H1 (cell line): ENCODE measurements at regions not wholly inside any gene's neighbourhood (a gene's known extent, or its start where the extent isn't known, plus 50 kb on each side); places are given as distances from the start of the nearest gene placed in this dataset.

Source experiments
- CTCF ChIA-PET: fragments of 300-600 bp; sonication (Branson Sonifier 250); formaldehyde crosslinking; loops from one replicate; lab custom pipeline; 2021; ENCODE audit not compliant: partially characterized antibody; lab: Charles Lee
- POLR2A ChIA-PET: fragments of 300-600 bp; sonication (Branson Sonifier 250); formaldehyde crosslinking; loops from one replicate; lab custom pipeline; 2021; ENCODE audit warnings: inconsistent platforms; ENCODE audit not compliant: partially characterized antibody; lab: Charles Lee
- DNase-seq, 2 experiments: peaks; one replicate each; pipeline versions ENCODE4 v3.0.0 to v3.0.0-alpha.2; 2010 to 2022; ENCODE audit warnings: low spot score in 2 of 2, low read depth in 1 of 2, mixed read lengths in 1 of 2
- FAIRE-seq: peaks from 2 replicates; lab custom pipeline; 2011; peaks lifted over from hg19 to GRCh38; lab: Jason Lieb, UNC
- H2AFZ ChIP-seq: 2 replicates; pipeline ENCODE4 v1.8.1; 2012; ENCODE audit warnings: low read length, inconsistent platforms
- H2AK5ac ChIP-seq: 2 replicates; pipeline ENCODE4 v1.6.1; 2013; ENCODE audit warnings: low read depth, low read length
- H2BK120ac ChIP-seq: replicated peaks from 2 replicates; pipeline ENCODE3; 2013; ENCODE audit warnings: low read depth, low read length, inconsistent platforms
- H2BK12ac ChIP-seq: 2 replicates; pipeline ENCODE4 v1.6.1; 2013; ENCODE audit warnings: low read depth, low read length
- H2BK15ac ChIP-seq: 2 replicates; pipeline ENCODE4 v1.6.1; 2013; ENCODE audit warnings: low read length
- H2BK20ac ChIP-seq: 2 replicates; pipeline ENCODE4 v1.6.1; 2013; ENCODE audit warnings: low read length
- H2BK5ac ChIP-seq: 2 replicates; pipeline ENCODE4 v1.6.1; 2013; ENCODE audit warnings: low read depth, low read length
- H3K14ac ChIP-seq: 2 replicates; pipeline ENCODE4 v1.6.1; 2013; ENCODE audit warnings: inconsistent platforms; ENCODE audit not compliant: insufficient read length
- H3K18ac ChIP-seq: 2 replicates; pipeline ENCODE4 v1.6.1; 2013; ENCODE audit warnings: low read length; ENCODE audit errors: extremely low read depth
- H3K23ac ChIP-seq: 2 replicates; pipeline ENCODE4 v1.6.1; 2013; ENCODE audit warnings: inconsistent platforms; ENCODE audit not compliant: insufficient read length
- H3K23me2 ChIP-seq: 2 replicates; pipeline ENCODE4 v1.6.1; 2013; ENCODE audit warnings: low read depth, low read length
- H3K27ac ChIP-seq: 2 replicates; pipeline ENCODE4 v1.6.1; 2011; ENCODE audit warnings: low read depth, low read length, inconsistent platforms
- H3K27me3 ChIP-seq, 4 experiments: replicated peaks in 1 of 4; 1 replicate in 1 of 4; 2 replicates in 3 of 4; pipeline versions ENCODE4 v1.6.1 to v1.8.1; 2011 to 2013; ENCODE audit warnings: low read length in 3 of 4, mild to moderate bottlenecking in 3 of 4, inconsistent platforms in 2 of 4, mixed read lengths in 2 of 4, moderate library complexity in 1 of 4; ENCODE audit not compliant: control insufficient read depth in 3 of 4, insufficient read depth in 3 of 4; ENCODE audit errors: extremely low read depth in 1 of 4
- H3K36me3 ChIP-seq, 4 experiments: 2 replicates each; pipeline versions ENCODE4 v1.6.1 to v1.8.1; 2011 to 2013; ENCODE audit warnings: mild to moderate bottlenecking in 4 of 4, low read length in 3 of 4, moderate library complexity in 2 of 4, control low read depth in 1 of 4, inconsistent platforms in 1 of 4; ENCODE audit not compliant: insufficient read depth in 4 of 4, control insufficient read depth in 2 of 4
- H3K4ac ChIP-seq: replicated peaks from 2 replicates; pipeline ENCODE3; 2013; ENCODE audit warnings: low read length, low read depth, mixed read lengths, inconsistent platforms; ENCODE audit not compliant: insufficient read length
- H3K4me1 ChIP-seq, 4 experiments: replicated peaks in 1 of 4; 1 replicate in 1 of 4; 2 replicates in 3 of 4; pipeline versions ENCODE4 v1.6.1 to v1.8.1; 2011 to 2013; ENCODE audit warnings: low read length in 3 of 4, inconsistent platforms in 2 of 4, mixed read lengths in 1 of 4; ENCODE audit not compliant: insufficient read depth in 4 of 4, control insufficient read depth in 3 of 4
- H3K4me2 ChIP-seq, 2 experiments: 2 replicates each; pipeline versions ENCODE4 v1.6.1 to v1.8.1; 2011 to 2013; ENCODE audit warnings: low read depth in 2 of 2, low read length in 2 of 2, control low read depth in 1 of 2, inconsistent platforms in 1 of 2, mild to moderate bottlenecking in 1 of 2; ENCODE audit not compliant: insufficient read depth in 1 of 2
- H3K4me3 ChIP-seq, 4 experiments: fragments of 200-600, 300-600 bp in 1 of 4; sonication (generic), shearing (Covaris generic), sonication (Bioruptor Twin) in 1 of 4; 2 replicates each; pipeline versions ENCODE4 v1.5.1 to v1.8.1; 2011 to 2016; ENCODE audit warnings: low read length in 4 of 4, low read depth in 3 of 4, control low read depth in 2 of 4, inconsistent platforms in 2 of 4, mild to moderate bottlenecking in 2 of 4, mixed read lengths in 1 of 4, moderate library complexity in 1 of 4; ENCODE audit not compliant: insufficient read depth in 2 of 4; ENCODE audit errors: extremely low read depth in 1 of 4
- H3K56ac ChIP-seq: replicated peaks from 2 replicates; pipeline ENCODE3; 2013; ENCODE audit warnings: low read depth, mild to moderate bottlenecking, mixed read lengths, low read length, inconsistent platforms; ENCODE audit not compliant: insufficient read length
- H3K79me1 ChIP-seq: 2 replicates; pipeline ENCODE4 v1.6.1; 2013; ENCODE audit warnings: low read depth, low read length, control low read depth
- H3K79me2 ChIP-seq, 2 experiments: 2 replicates each; pipeline versions ENCODE4 v1.6.1 to v1.8.1; 2012 to 2013; ENCODE audit warnings: low read length in 2 of 2, mild to moderate bottlenecking in 2 of 2, inconsistent platforms in 1 of 2; ENCODE audit not compliant: insufficient read depth in 2 of 2, control insufficient read depth in 1 of 2
- H3K9ac ChIP-seq, 4 experiments: replicated peaks in 1 of 4; 1 replicate in 1 of 4; 2 replicates in 3 of 4; pipeline versions ENCODE4 v1.6.1 to v1.8.1; 2011 to 2013; ENCODE audit warnings: low read depth in 3 of 4, low read length in 3 of 4, control low read depth in 2 of 4, mild to moderate bottlenecking in 2 of 4, moderate library complexity in 2 of 4, inconsistent platforms in 1 of 4; ENCODE audit errors: extremely low read depth in 1 of 4
- H3K9me3 ChIP-seq, 2 experiments: 2 replicates each; pipeline versions ENCODE4 v1.6.1 to v1.8.1; 2012 to 2013; ENCODE audit warnings: mild to moderate bottlenecking in 2 of 2, moderate library complexity in 2 of 2, control low read depth in 1 of 2, inconsistent platforms in 1 of 2, low read depth in 1 of 2, low read length in 1 of 2, mixed read lengths in 1 of 2; ENCODE audit not compliant: insufficient read depth in 2 of 2
- H4K20me1 ChIP-seq, 2 experiments: replicated peaks in 1 of 2; 2 replicates each; pipeline versions ENCODE3 to v1.8.1; 2011 to 2013; ENCODE audit warnings: inconsistent platforms in 2 of 2, low read length in 2 of 2, mild to moderate bottlenecking in 1 of 2; ENCODE audit not compliant: insufficient read depth in 2 of 2, control insufficient read depth in 1 of 2
- H4K5ac ChIP-seq: 2 replicates; pipeline ENCODE4 v1.6.1; 2013; ENCODE audit warnings: low read length, low read depth, mixed read lengths, inconsistent platforms; ENCODE audit not compliant: insufficient read length
- H4K8ac ChIP-seq: 2 replicates; pipeline ENCODE4 v1.8.0; 2013; ENCODE audit warnings: mild to moderate bottlenecking, moderate library complexity, low read length, inconsistent platforms; ENCODE audit not compliant: insufficient read depth; ENCODE audit errors: extremely low read depth
- H4K91ac ChIP-seq: replicated peaks from 2 replicates; pipeline ENCODE3; 2013; ENCODE audit warnings: low read length, mixed read lengths, inconsistent platforms; ENCODE audit not compliant: insufficient read length
- CHD2 ChIP-seq: IDR thresholded peaks from 2 replicates; pipeline ENCODE4 v1.6.1; 2012; ENCODE audit warnings: low read length, improper control_type of control experiment
- CTBP2 ChIP-seq: IDR thresholded peaks from 2 replicates; pipeline ENCODE4 v1.7.0; 2011; ENCODE audit warnings: borderline replicate concordance, mild to moderate bottlenecking, moderate library complexity, mixed read lengths, low read length; ENCODE audit not compliant: insufficient read depth, insufficient read length
- MAX ChIP-seq: IDR thresholded peaks from 2 replicates; pipeline ENCODE4 v1.6.1; 2012; ENCODE audit warnings: inconsistent platforms
- NANOG ChIP-seq: IDR thresholded peaks from 2 replicates; pipeline ENCODE4 v1.6.1; 2011; ENCODE audit warnings: low read length, low read depth, mild to moderate bottlenecking, inconsistent platforms; ENCODE audit not compliant: insufficient read depth, poor library complexity, severe bottlenecking
- PHF8 ChIP-seq: fragments of 200-600 bp; sonication (generic); conservative IDR thresholded peaks from 2 replicates; pipeline ENCODE4 v1.7.1; 2012; ENCODE audit warnings: low read depth, mild to moderate bottlenecking, inconsistent platforms, low read length, moderate library complexity
- SRF ChIP-seq: IDR thresholded peaks from 2 replicates; pipeline ENCODE4 v1.6.1; 2011; ENCODE audit warnings: mild to moderate bottlenecking, low read depth, low read length, moderate library complexity
- WGBS, 2 experiments: shearing (Covaris generic) in 1 of 2; methylation state at CpG; one replicate each; pipeline versions ENCODE4 v1.1.6 to v1.1.7; 2013 to 2015; ENCODE audit warnings: low lambda C conversion rate in 2 of 2, mixed read lengths in 2 of 2, inconsistent platforms in 1 of 2, low coverage in 1 of 2, missing lambda C conversion rate in 1 of 2; ENCODE audit not compliant: insufficient replicate concordance in 2 of 2, insufficient coverage in 1 of 2, insufficient read length in 1 of 2; ENCODE audit errors: extremely low coverage in 1 of 2, missing lambda C conversion rate in 1 of 2; 5-methylcytosine and 5-hydroxymethylcytosine counted together

- H2BK5ac ChIP-seq = no peak overlapping the region
- H4K91ac ChIP-seq = no peak overlapping the region
- WGBS, 2 experiments = 91% methylated on average over 4 of the region's 4 CpGs; no CpG with 5 or more reads in 1 of the 2 experiments
- H3K79me2 ChIP-seq = no peaks in the 10 kb centered on the region
- H3K4me1 ChIP-seq = no peaks in the 10 kb centered on the region
- no peaks in the 10 kb centered on the region; a peak in 1 of 8 replicates for H3K36me3 ChIP-seq
- H3K4ac ChIP-seq = no peak overlapping the region
- H3K9ac ChIP-seq = no peak overlapping the region
- CTCF ChIA-PET = no interaction called here
- no peak overlapping the region for H3K4me3 ChIP-seq
- no peaks in the 10 kb centered on the region for H3K27me3 ChIP-seq
- no peak overlapping the region for H3K56ac ChIP-seq
- no peak overlapping the region for H2BK15ac ChIP-seq
- no peak overlapping the region for H2BK20ac ChIP-seq
- H2BK12ac ChIP-seq = no peak overlapping the region
- H3K9me3 ChIP-seq = peaks cover 15 to 19% of the 10 kb centered on the region in 2 experiments
- peak overlapping the region; percentile 84 for H2AFZ ChIP-seq
- H3K23me2 ChIP-seq = no peaks in the 10 kb centered on the region
- H3K27ac ChIP-seq = no peak overlapping the region
- DNase-seq (no peak), FAIRE-seq (no peak)
- no peak overlapping the region for H3K4me2 ChIP-seq
- POLR2A ChIA-PET = no interaction called here
- H3K23ac ChIP-seq = no peak overlapping the region
- H4K20me1 ChIP-seq = no peaks in the 10 kb centered on the region
- H3K18ac ChIP-seq = no peak overlapping the region
- no peak overlapping the region for H4K8ac ChIP-seq
- no peak overlapping the region for H2AK5ac ChIP-seq
- H3K14ac ChIP-seq = no peak overlapping the region
- no peak overlapping the region for H4K5ac ChIP-seq
- TF ChIP-seq CTBP2 = no peak
- no peak for TF ChIP-seq CHD2
- TF ChIP-seq MAX = no peak
- no peak for TF ChIP-seq PHF8
- no peak for TF ChIP-seq NANOG
- TF ChIP-seq SRF = no peak
- H3K79me1 ChIP-seq = no peaks in the 10 kb centered on the region
- H2BK120ac ChIP-seq = no peak overlapping the region
These were observed 472.3 kb downstream of the PDHA2 start for GRCh38 chr4:96312046-96312685.
